GM18520 (cell line): ENCODE measurements at regions not wholly inside any gene's neighbourhood (a gene's known extent, or its start where the extent isn't known, plus 50 kb on each side); places are given as distances from the start of the nearest gene placed in this dataset.
"Not testable (repeated sequence)": the region's sequence is repeated elsewhere in the genome, so short reads cannot be mapped to it uniquely, and the experiment has no call there.

Experiments
- ATAC-seq: cut with Tn5 transposase; IDR thresholded peaks from one replicate; pipeline ENCODE4 v1.9.1; 2021; ENCODE audit not compliant: unreplicated experiment

GRCh38 chr9:97772145-97772544 is 75.0 kb upstream of the XPA start:
- no peak for ATAC-seq

DNA sequence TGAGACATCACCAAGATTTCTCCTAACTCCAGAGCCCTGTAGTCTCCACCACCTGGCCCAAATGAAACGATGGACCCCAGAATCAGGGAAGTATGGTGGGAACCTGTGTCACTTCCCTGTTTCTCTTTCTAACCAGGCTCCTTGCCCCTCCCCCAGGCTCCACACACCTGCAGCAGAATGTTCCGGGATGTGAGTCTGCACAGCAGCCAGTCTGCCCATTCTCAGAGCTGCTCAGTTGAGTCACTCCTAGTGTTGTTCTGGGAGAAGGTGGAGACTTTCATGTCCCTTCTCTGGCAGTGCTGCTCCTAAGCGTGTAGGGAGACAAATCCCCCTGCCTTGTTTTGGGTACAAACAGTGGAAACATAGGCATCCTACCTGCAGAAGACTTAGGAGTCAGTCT is 76.0 kb upstream of the XPA start:
- no peak for ATAC-seq

DNA sequence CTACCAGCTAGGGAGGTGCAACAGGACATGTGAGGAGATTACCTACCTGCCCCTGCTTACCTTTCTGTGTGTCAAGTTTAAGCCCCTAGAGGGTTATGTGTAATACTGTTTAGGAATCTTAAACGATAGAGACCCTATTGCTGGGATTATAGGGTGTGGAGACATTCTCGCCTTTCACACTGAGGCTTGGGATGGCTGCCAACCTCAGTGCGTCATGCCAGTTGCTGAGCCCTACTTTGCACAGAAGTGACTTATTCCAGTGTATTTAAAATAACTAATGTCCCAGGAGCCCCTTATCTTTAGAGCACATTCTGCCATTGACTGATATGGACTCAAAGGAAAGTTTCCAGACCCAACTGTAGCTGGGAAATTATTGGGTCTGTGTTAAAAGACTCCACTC is 76.6 kb upstream of the XPA start:
- ATAC-seq: no peak

- ATAC-seq: no peak
Measured at GRCh38 chr9:97774673-97775072, 77.5 kb upstream of the XPA start.

DNA sequence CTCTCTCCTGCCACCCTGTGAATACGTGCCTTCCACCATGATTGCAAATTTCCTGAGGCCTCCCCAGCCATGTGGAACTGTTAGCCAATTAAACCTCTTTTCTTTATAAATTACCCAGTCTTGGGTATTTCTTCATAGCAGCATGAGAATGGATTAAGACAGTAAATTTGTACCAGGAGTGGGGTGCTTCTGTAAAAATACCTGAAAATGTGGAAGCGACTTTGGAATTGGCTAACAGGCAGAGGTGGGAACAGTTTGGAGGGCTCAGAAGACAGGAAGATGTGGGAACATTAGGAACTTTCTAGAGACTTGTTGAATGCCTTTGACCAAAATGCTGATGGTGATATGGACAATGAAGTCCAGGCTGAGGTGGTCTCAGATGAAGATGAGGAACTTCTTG is 74.3 kb upstream of the FOXE1 start:
- not testable (repeated sequence) for ATAC-seq

GRCh38 chr9:97779608-97780007 is 73.4 kb upstream of the FOXE1 start:
- no peak for ATAC-seq

DNA sequence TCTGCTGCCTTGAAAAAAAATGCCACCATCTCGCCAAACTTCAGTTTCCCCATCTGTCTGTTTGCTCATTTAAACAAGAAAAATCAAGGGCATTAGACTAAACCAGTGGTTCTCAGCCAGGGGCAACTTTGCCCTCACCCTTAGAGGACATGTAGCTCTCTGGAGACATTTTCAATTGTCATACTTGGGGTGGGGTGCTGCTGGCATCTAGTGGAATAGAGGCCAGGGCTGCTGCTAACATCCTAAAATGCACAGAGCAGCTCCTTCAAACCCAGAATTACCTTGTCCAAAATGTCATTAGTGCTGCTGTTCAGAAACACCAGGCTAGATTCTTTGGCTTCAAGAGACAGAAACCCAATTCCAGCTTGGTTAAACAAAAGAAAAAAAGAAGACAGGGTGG is 71.1 kb upstream of the FOXE1 start:
- ATAC-seq: no peak

GRCh38 chr9:97786341-97786740 is 66.7 kb upstream of the FOXE1 start:
- no peak for ATAC-seq

DNA sequence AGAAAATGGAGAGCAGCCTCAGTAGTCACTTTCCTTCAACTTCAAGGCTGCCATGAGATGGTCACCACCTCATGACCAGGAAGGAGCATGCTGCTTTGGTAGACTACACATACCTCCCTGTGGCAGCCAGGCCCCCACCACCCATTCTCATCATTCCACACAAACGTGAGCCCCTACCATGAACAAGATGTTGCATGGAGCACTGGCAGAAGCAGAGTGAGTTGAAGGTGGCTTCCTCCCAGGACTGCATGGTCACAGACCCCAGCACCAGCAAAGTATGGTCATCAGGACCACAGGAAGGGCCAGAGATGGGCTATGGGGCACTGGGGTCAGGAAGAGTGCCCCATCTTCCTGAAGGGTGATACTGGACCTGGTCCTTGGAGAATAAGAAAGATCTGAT is 65.5 kb upstream of the FOXE1 start:
- no peak for ATAC-seq

- no peak for ATAC-seq
Measured at GRCh38 chr9:97788763-97789663, 64.0 kb upstream of the FOXE1 start.

DNA sequence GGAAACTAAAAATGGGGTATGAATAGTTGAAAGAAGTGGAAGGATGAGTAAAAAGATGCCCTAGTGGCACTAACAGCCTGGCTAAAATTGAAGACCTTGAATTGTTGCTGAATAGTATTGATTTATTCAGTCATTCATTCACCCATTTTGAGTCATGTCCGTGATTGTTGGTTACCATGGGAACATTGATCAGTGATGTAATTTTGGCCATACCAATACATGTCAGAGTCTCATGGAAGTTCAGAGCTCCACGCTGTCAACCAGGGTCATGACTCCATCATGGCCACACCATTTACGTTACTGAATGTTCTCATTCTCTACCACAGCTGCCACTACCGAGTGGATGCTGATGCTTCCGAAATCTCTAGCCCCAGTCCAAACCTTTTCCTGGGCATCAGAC is 62.5 kb upstream of the FOXE1 start:
- ATAC-seq: no peak

GRCh38 chr9:97791542-97791941 is 61.5 kb upstream of the FOXE1 start:
- no peak for ATAC-seq

- no peak for ATAC-seq
Measured at GRCh38 chr9:97793067-97793466, 60.0 kb upstream of the FOXE1 start.

- no peak for ATAC-seq
Measured at GRCh38 chr9:97794666-97795065, 58.4 kb upstream of the FOXE1 start.

DNA sequence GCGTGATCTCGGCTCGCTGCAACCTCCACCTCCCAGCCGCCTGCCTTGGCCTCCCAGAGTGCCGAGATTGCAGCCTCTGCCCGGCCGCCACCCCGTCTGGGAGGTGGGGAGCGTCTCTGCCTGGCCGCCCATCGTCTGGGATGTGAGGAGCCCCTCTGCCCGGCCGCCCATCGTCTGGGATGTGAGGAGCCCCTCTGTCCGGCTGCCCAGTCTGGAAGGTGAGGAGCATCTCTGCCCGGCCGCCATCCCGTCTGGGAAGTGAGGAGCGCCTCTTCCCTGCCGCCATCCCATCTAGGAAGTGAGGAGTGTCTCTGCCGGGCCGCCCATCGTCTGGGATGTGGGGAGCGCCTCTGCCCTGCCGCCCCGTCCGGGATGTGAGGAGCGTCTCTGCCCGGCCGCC is 56.9 kb upstream of the FOXE1 start:
- ATAC-seq: not testable (repeated sequence)

- no peak for ATAC-seq
Measured at GRCh38 chr9:97801180-97801579, 51.8 kb upstream of the FOXE1 start.

GRCh38 chr9:97802276-97802675 is 50.8 kb upstream of the FOXE1 start:
- no peak for ATAC-seq

DNA sequence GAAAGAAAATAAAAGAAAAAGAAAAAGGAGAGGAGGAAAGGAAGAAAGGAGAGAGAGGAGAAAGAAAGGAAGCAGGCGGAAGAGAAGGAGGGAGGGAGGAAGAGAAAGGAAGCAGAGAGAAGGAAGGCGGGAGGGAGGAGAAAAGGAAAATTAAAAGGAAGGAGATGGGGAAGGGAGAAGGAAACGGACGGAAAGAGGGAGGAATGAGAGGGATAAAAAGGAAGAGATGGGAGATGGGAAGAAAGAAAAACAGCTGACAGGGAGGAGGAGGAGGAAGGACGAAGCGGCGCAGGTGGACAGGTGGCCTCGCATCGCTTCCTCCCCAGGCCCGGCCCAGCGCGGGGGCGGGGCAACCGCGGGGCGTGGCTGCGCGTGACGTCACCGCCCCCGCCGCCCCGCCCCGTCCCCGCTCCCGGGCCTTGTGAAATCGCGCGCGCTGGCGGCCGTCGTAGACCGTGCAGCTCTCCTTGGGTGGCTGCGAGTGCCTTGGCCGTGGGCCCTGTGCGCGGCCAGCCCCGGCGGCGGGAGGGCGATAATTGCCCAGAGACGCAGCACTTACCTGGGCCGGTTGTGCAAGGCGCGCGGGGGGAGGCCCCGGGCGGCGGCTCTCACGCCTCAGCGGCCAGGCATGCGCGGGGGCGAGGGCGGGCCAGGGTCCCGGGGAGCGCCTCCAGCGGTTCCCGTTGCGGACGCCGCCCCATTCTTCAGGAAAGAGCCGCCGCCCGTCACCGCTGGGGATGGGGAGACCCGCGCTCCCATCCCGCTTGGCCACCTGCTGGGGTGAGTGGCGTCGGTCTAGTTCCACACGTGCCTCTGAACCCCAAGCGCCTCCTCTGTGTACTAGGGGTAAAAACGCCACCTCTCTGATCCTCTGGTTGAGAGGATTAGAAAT is 49.6 kb upstream of the FOXE1 start:
- peak; percentile 64 for ATAC-seq
